Midbrain (tissue), 1 donor: ENCODE measurements at regions not wholly inside any gene's neighbourhood (a gene's known extent, or its start where the extent isn't known, plus 50 kb on each side); places are given as distances from the start of the nearest gene placed in this dataset.

Experiments used
- DNase-seq: peaks from one replicate; lab custom pipeline; 2025; lab: John Stamatoyannopoulos, UW

- DNase-seq: no peak
Observed at GRCh38 chr18:41353777-41354528, 601.1 kb upstream of the PIK3C3 start.

DNA sequence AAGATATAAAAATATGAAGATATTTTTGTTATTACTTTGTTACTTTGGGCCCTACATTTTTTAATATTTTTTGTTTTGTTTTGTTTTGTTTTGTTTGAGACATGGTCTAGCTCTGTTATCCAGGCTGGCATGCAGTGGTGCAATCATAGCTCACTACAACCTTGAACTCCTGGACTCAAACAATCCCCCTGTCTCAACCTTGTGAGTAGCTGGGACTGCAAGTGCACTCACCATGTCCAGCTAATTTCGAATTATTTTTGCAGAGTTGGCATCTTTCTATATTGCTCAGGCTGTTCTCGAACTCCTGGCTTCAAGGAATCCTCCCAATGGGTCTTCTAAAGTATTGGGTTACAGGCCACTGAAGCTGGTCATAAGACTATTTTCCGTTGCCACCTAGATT, 603.6 kb upstream of the PIK3C3 start:
- DNase-seq: no peak

DNA sequence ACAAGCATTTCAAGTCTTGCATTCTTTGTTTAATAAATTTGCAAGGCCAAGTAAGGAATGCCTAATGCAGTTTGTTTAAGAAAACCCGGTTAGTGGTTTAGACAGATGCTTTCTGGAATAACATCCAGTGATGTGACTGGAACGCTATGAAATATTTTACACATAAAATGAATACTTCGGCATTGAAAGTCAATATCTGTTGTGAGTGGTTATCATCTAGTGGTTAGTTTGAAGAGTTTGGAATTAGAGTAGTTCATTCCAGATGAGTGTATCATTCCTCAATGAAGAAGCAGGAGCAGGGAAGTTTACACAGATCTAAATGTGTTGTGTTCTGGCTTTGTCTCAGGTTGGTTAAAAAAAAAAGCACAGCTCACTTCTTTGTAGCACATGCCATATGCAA, 608.0 kb upstream of the PIK3C3 start:
- DNase-seq: no peak

DNA sequence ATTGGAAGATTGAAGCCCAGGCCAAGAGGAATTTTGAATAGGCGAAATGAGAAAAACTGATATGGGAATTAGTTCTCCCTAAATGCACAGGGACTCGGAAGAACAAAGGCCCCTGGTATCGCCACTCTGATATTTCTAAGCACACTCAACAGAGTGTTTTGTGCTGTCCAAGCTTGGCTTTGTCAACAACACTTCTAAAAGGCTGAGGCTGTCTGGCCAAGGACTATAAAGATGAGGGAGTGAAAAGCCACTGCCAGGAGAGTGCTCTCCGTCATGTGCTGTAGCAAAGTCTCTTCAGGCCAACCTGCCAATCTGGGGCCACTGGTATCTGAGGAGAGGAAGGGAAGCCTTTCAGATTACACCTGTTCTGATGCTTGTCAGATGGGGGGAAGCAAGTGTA, 611.2 kb upstream of the PIK3C3 start:
- DNase-seq: no peak

DNA sequence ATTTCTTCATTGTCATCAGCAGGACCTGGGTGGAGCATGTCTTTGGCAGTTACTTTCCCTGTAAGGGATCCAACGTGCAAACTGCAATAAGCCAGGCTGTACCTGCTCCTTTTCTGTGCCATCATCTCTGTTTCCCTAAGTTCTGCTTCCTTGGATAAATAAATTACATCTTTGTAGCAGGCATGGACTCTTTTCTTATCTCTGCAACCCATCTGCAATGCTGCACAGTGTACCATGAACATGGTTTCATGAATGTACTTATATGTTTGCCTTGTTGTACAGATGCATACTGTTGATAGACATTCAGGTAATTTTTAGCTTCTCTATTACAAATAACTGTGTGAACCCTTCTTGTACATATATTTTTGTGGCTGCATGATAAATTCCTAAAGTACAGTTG, 616.7 kb upstream of the PIK3C3 start:
- DNase-seq: no peak

- DNase-seq: no peak
Observed at GRCh38 chr18:41331661-41332060, 623.4 kb upstream of the PIK3C3 start.

- DNase-seq: no peak
Observed at GRCh38 chr18:41326311-41326710, 628.7 kb upstream of the PIK3C3 start.

GRCh38 chr18:41324934-41325333, 630.1 kb upstream of the PIK3C3 start:
- DNase-seq: no peak

DNA sequence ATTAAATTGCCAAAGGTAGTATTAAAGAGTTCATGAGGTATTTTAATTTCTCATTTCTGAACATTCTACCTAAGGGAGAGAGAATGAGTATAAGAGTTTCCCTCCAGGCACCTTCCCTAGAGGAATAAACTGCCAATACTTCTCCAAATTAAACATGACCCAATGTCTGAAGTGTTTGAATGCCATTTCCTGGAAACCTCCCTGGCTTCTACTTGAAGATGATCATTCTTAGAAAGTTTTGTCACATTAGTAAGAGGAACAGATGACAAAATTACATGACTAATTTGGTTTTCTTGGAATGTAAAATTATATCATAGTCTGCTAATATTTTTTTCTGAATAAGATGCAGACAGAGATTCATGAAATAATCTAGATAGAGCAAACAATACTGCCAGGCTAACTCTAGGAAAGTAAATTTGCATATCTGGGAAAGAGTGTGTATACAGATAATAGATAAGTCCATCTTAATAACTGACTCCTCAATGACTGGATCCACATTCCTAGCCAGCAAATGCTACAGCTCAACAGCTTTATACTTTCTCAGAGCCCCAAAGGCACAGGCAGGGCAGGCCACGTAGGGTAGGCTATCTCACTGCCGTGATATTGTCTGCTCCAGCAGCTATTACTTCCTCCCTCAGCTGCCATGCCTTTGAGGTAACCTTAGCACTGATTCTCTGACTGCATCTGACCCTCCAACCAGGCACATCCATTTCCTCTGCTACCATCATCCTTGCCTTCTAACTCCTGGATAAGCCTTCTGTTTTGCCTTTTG, 630.8 kb upstream of the PIK3C3 start:
- no peak for DNase-seq

GRCh38 chr18:41323044-41323443, 632.0 kb upstream of the PIK3C3 start:
- DNase-seq: no peak

- DNase-seq: no peak
Observed at GRCh38 chr18:41320100-41320499, 634.9 kb upstream of the PIK3C3 start.

DNA sequence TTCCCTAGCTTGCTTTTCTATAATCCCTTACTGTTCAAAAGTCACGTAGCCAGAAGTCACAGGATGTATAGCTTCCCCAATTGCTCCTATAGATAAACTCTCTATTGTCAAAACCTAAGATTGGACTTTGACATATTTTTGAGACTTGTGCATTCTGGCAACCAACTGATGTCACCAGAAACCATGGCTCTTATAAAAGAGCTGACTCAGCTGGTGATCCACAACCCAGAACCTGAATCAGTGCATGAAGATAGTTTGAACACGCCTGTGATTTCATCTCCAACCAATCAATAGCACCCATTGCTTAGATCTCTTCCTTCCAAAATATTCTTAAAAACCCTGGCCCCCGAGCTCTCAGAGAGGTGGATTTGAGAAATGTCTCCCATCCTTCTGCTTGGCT, 639.9 kb upstream of the PIK3C3 start:
- DNase-seq: no peak

DNA sequence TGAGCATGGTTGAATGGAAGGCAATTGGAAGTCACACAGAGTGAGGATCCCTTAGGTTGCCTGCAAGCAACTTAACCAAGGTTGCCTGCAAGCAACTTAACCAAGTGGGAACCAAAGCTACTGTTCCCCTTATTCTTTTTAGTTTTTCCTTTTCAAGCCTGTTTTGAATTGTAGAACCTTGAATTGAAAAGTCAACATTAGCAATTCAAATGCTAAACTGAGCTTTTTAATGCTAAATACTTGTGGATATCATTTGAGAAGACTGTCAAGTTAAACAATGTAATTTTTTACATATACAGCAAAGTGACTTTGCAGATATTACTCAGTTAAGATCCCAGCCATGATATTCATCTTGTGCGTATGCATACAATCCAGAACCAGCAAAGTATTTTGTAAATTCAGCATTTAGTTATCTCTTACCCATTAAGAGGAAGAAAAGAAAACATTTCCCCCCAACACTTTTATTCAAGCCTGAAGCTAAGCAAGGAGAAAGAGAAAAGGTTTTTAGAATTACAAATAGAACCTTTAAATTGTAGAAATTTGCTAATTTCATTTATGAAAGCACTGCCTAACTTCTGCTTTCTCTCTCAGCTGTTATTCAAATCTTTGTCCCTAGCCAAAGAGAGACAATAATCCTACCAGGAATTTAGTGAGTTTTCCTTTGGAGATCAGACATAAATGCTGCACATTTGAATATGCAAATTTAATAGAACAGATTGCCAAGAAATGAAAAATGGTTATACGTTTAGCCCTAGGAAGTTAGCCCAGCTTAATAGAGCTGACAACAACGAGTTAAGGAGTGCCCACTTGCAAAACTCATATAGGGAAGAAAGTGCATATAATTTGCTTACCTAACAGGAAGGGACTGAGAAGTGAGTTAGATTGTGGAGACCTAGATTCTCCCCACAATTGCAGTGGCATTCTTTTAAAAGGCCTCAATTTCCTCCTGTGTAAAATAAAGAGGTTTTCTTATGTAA, 643.2 kb upstream of the PIK3C3 start:
- DNase-seq: no peak

GRCh38 chr18:41297740-41298139, 657.3 kb upstream of the PIK3C3 start:
- no peak for DNase-seq

DNA sequence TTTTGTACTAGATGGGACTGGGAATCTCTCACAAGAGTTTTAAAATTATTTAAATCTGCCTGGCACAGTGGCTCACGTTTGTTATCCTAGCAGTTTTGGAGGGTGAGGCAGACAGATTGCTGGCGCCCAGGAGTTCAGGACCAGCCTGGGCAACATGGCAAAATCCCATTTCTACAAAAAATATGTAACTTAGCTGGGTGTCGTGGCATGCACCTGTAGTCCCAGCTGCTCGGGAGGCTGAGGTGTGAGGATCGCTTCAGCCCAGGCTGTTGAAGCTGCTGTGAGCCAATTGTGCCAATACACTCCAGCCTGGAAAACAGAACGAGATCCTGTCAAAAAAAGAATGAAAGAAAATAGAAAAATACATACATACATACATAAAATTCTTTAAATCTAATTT, 685.7 kb upstream of the PIK3C3 start:
- DNase-seq: no peak

GRCh38 chr18:41268271-41268670, 686.8 kb upstream of the PIK3C3 start:
- DNase-seq: no peak

DNA sequence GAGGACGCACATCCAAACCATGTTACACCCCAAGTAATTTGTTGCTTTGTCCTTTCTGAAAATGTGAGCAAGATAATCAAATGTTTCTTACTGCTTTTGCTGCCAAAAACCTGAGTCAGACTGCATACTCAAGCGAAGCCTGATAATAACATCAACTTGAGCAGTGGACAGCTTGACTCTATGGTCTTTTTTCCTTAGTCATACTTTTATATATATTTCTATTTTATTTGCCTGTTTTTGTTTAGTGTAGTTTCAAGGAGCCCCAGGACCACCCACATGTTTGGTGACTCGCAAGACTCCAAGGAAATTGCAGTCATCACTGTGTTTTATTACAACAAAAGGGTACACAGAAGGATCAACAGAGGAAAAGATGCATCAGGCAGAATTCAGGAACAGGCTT, 688.4 kb upstream of the PIK3C3 start:
- no peak for DNase-seq

- DNase-seq: no peak
Observed at GRCh38 chr18:41266204-41266603, 688.8 kb upstream of the PIK3C3 start.

GRCh38 chr18:41265047-41265446, 690.0 kb upstream of the PIK3C3 start:
- DNase-seq: no peak

GRCh38 chr18:41263956-41264355, 691.1 kb upstream of the PIK3C3 start:
- DNase-seq: no peak

DNA sequence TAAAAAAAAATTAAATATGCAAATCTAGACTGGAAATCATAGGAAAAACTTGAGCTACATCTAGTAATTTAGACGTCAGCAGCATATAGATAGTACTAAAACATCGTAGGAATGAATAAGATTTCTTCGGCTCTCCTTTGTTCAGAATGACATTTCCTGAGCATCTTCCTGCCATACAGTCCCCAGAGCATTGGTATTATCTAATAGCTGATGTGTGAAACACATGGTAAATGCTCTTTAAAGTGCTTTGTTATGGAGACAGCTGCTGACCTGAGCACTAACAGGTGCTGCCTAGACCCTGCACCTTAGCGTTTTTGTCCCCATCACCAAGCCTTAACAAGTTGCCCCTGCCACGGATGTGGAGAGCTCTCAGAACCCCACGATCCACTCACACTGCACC, 692.3 kb upstream of the PIK3C3 start:
- no peak for DNase-seq

- no peak for DNase-seq
Observed at GRCh38 chr18:41244591-41245037, 710.4 kb upstream of the PIK3C3 start.
